Kidney (tissue), 13 donors: ENCODE measurements at regions not wholly inside any gene's neighbourhood (a gene's known extent, or its start where the extent isn't known, plus 50 kb on each side); places are given as distances from the start of the nearest gene placed in this dataset.
A peak's percentile ranks its signal among the peaks of the same experiment; 100 is the strongest.

Experiments
- DNase-seq, 5 donors: peaks; one replicate each; pipeline ENCODE4 v3.0.0-alpha.2; 2013 to 2020
- FAIRE-seq: peaks from 2 replicates; lab custom pipeline; 2012; peaks lifted over from hg19 to GRCh38; lab: Jason Lieb, UNC
- H3K27ac ChIP-seq, 2 donors: one replicate each; pipeline ENCODE4 v1.7.0; 2013; ENCODE audit warnings: low read depth in 2 of 2, low read length in 2 of 2, inconsistent platforms in 1 of 2
- H3K27me3 ChIP-seq: one replicate; pipeline ENCODE4 v1.7.1; 2013; ENCODE audit warnings: low read length, inconsistent platforms; ENCODE audit not compliant: control insufficient read depth, insufficient read depth
- H3K36me3 ChIP-seq, 3 donors: one replicate each; pipeline versions ENCODE4 v1.7.0 to v1.7.1; 2013; ENCODE audit warnings: low read length in 3 of 3, control low read depth in 1 of 3, inconsistent platforms in 1 of 3; ENCODE audit not compliant: insufficient read depth in 3 of 3, control insufficient read depth in 2 of 3
- H3K4me1 ChIP-seq, 3 donors: one replicate each; pipeline versions ENCODE4 v1.7.0 to v1.7.1; 2013; ENCODE audit warnings: low read length in 3 of 3, inconsistent platforms in 1 of 3, low read depth in 1 of 3; ENCODE audit not compliant: control insufficient read depth in 2 of 3, insufficient read depth in 2 of 3
- H3K4me3 ChIP-seq, 3 donors: one replicate each; pipeline versions ENCODE4 v1.7.0 to v1.8.1; 2013; ENCODE audit warnings: low read length in 3 of 3, control low read depth in 1 of 3, inconsistent platforms in 1 of 3
- H3K9ac ChIP-seq, 3 donors: one replicate each; pipeline versions ENCODE4 v1.7.0 to v1.7.1; 2013; ENCODE audit warnings: low read length in 3 of 3, control low read depth in 1 of 3, inconsistent platforms in 1 of 3
- H3K9me3 ChIP-seq, 3 donors: one replicate each; pipeline versions ENCODE4 v1.7.0 to v1.7.1; 2013; ENCODE audit warnings: low read length in 3 of 3, control low read depth in 1 of 3, inconsistent platforms in 1 of 3; ENCODE audit not compliant: control insufficient read depth in 2 of 3, insufficient read depth in 1 of 3
- intact Hi-C: fragments of 100-400 bp; cut with DNase I; formaldehyde crosslinking; loops from one replicate; pipeline ENCODE4 v1.11.1; 2022
- TF ChIP-seq, protein P1 (sequence below): IDR thresholded peaks from 3 replicates; pipeline ENCODE4 v1.5.1; 2012; ENCODE audit warnings: mild to moderate bottlenecking, moderate library complexity, borderline replicate concordance; ENCODE audit not compliant: insufficient read depth; ENCODE audit errors: extremely low read depth
- donor health status: control.
- donor health status: control.
- donor health status: control.
- donor health status: control.
- donor health status: control.
- donor health status: DM: yes; HTN: yes; CAD: no.
- donor health status: Normal renal cell carcinoma (clear cell type).

DNA sequence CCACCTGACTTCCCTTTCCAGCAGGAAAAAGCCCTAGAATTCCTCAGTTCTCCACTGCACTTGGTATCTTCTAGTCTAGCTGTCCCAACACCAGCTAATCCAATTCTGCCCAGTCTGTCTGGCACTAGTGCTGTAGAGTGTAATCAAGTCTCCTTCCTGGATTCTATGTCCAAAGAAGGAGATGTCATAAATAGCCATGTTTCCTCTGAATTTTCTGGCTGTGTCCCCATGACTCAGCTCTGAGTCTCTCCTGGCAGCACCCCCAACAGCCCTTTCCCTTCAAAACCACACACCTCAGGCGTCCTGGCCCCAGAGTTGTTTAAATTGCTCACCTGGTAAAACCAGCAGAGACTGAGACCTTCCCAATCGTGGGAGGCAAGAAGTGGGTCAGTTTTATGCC is 197.2 kb downstream of the GRXCR1 start:
- intact Hi-C loops = no loop called here
- Histone ChIP-seq H3K4me3 (no peak overlapping the region), H3K27ac (no peak overlapping the region), H3K36me3 (no peaks in the 10 kb centered on the region), H3K9me3 (no peaks in the 10 kb centered on the region), H3K4me1 (no peaks in the 10 kb centered on the region), H3K27me3 (no peaks in the 10 kb centered on the region), H3K9ac (no peak overlapping the region)
- TF ChIP-seq, protein P1, sequence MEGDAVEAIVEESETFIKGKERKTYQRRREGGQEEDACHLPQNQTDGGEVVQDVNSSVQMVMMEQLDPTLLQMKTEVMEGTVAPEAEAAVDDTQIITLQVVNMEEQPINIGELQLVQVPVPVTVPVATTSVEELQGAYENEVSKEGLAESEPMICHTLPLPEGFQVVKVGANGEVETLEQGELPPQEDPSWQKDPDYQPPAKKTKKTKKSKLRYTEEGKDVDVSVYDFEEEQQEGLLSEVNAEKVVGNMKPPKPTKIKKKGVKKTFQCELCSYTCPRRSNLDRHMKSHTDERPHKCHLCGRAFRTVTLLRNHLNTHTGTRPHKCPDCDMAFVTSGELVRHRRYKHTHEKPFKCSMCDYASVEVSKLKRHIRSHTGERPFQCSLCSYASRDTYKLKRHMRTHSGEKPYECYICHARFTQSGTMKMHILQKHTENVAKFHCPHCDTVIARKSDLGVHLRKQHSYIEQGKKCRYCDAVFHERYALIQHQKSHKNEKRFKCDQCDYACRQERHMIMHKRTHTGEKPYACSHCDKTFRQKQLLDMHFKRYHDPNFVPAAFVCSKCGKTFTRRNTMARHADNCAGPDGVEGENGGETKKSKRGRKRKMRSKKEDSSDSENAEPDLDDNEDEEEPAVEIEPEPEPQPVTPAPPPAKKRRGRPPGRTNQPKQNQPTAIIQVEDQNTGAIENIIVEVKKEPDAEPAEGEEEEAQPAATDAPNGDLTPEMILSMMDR = no peak
- DNase-seq (no peak), FAIRE-seq (no peak)

- H3K4me3 ChIP-seq = no peak overlapping the region
- H3K27me3 ChIP-seq = no peaks in the 10 kb centered on the region
- H3K9ac ChIP-seq = no peak overlapping the region
- intact Hi-C loops = no loop called here
- H3K36me3 ChIP-seq = no peaks in the 10 kb centered on the region
- no peaks in the 10 kb centered on the region for H3K9me3 ChIP-seq
- H3K4me1 ChIP-seq = no peaks in the 10 kb centered on the region
- FAIRE-seq = no peak
- TF ChIP-seq, protein P1 = no peak
- no peak overlapping the region for H3K27ac ChIP-seq
- no peak for DNase-seq
Measured at GRCh38 chr4:43103048-43103447, 210.5 kb downstream of the GRXCR1 start.

DNA sequence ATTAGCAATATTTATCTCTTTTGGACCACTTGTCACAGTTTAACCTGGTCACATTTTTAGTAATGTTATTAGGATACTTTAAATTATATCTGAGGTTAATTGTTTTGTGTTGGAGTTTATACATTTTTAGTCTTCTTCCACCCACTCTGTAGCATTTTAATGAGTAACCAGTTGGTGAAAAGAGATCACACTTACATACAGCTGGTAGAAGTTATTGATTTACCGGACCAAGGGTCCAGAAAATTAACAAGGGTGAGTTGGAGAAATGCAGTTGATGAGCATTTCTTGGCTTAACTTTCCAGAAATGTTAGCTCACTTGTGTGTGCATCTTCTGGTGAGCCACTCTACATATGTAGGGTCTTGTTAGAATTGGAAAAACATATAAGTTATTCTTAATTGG is 219.6 kb downstream of the GRXCR1 start:
- no peak for FAIRE-seq
- Histone ChIP-seq H3K27ac (no peak overlapping the region), H3K27me3 (no peaks in the 10 kb centered on the region), H3K9ac (no peak overlapping the region), H3K9me3 (no peaks in the 10 kb centered on the region), H3K36me3 (no peaks in the 10 kb centered on the region), H3K4me3 (no peak overlapping the region), H3K4me1 (peaks cover 0 to 4% (median 2%) of the 10 kb centered on the region in 3 donors)
- peak in 2 of 5 donors; percentile 53 to 57 for DNase-seq
- intact Hi-C loops = no loop called here
- TF ChIP-seq, protein P1 = no peak

- Histone ChIP-seq H3K27ac (no peak overlapping the region), H3K9ac (no peak overlapping the region), H3K9me3 (no peaks in the 10 kb centered on the region), H3K4me3 (no peak overlapping the region), H3K27me3 (no peaks in the 10 kb centered on the region), H3K4me1 (peaks cover 0 to 4% (median 2%) of the 10 kb centered on the region in 3 donors), H3K36me3 (no peaks in the 10 kb centered on the region)
- no peak for FAIRE-seq
- peak in 3 of 5 donors; percentile 8 to 20 (median 10) for DNase-seq
- intact Hi-C loops = no loop called here
- TF ChIP-seq, protein P1 = no peak
Measured at GRCh38 chr4:43113196-43113595, 220.7 kb downstream of the GRXCR1 start.
